Caco-2 (cell line): ENCODE measurements at regions not wholly inside any gene's neighbourhood (a gene's known extent, or its start where the extent isn't known, plus 50 kb on each side); places are given as distances from the start of the nearest gene placed in this dataset.

Experiments used
- BruUV-seq: library from RNA; stranded (reverse); fragments of 400-500 nt; replicated peaks from 2 replicates; lab custom pipeline; 2021; lab: Mats Ljungman, UMichigan
- CTCF ChIA-PET: fragments of 300-600 bp; sonication (Branson Sonifier 250); formaldehyde crosslinking; loops from one replicate; lab custom pipeline; 2022; ENCODE audit warnings: antibody characterized with exemption; lab: Charles Lee
- POLR2A ChIA-PET: fragments of 300-600 bp; sonication (Branson Sonifier 250); formaldehyde crosslinking; loops from one replicate; lab custom pipeline; 2022; ENCODE audit warnings: antibody characterized with exemption; lab: Charles Lee
- DNase-seq, 2 experiments: peaks; one replicate each; pipeline versions ENCODE4 v3.0.0 to v3.0.0-alpha.2; 2020 to 2022
- H3K27me3 ChIP-seq: replicated peaks from 2 replicates; pipeline ENCODE4 v1.6.0; 2011; ENCODE audit warnings: low read length; ENCODE audit not compliant: control insufficient read depth, insufficient read depth
- H3K36me3 ChIP-seq: 2 replicates; pipeline ENCODE4 v1.5.1; 2011; ENCODE audit warnings: low read length; ENCODE audit not compliant: control insufficient read depth, insufficient read depth
- H3K4me1 ChIP-seq: fragments of 250-450 bp; sonication (Bioruptor Pico); 2 replicates; pipeline ENCODE4 v1.5.1; 2020; ENCODE audit warnings: mild to moderate bottlenecking
- H3K4me3 ChIP-seq: 2 replicates; pipeline ENCODE4 v1.5.1; 2011; ENCODE audit warnings: low read depth, mild to moderate bottlenecking, control low read depth, low read length
- H3K9me3 ChIP-seq: fragments of 250-450 bp; sonication (Bioruptor Pico); 2 replicates; pipeline ENCODE4 v1.5.1; 2020; ENCODE audit warnings: mild to moderate bottlenecking, moderate library complexity
- H3K27ac Mint-ChIP-seq: one replicate; pipeline ENCODE4 v1.8.0; 2022; ENCODE audit warnings: mixed read lengths; ENCODE audit not compliant: unreplicated experiment
- H3K27me3 Mint-ChIP-seq: one replicate; pipeline ENCODE4 v1.8.0; 2022; ENCODE audit warnings: mixed read lengths; ENCODE audit not compliant: insufficient read depth, unreplicated experiment
- H3K36me3 Mint-ChIP-seq: one replicate; pipeline ENCODE4 v1.8.0; 2022; ENCODE audit warnings: mild to moderate bottlenecking, mixed read lengths; ENCODE audit not compliant: insufficient read depth, unreplicated experiment
- H3K4me1 Mint-ChIP-seq: one replicate; pipeline ENCODE4 v1.8.0; 2022; ENCODE audit warnings: low read depth, mixed read lengths; ENCODE audit not compliant: unreplicated experiment
- H3K4me3 Mint-ChIP-seq: one replicate; pipeline ENCODE4 v1.8.0; 2022; ENCODE audit warnings: mild to moderate bottlenecking, moderate library complexity, mixed read lengths; ENCODE audit not compliant: unreplicated experiment
- H3K9me3 Mint-ChIP-seq: one replicate; pipeline ENCODE4 v1.8.0; 2022; ENCODE audit warnings: mixed read lengths; ENCODE audit not compliant: unreplicated experiment
- CTCF ChIP-seq, 2 experiments: fragments of 200-600 bp in 1 of 2; IDR thresholded peaks; 1 replicate in 1 of 2; 2 replicates in 1 of 2; pipeline versions ENCODE4 v1.5.1 to v1.8.0; 2011 to 2022; ENCODE audit warnings: antibody characterized with exemption in 1 of 2, control low read depth in 1 of 2, inconsistent platforms in 1 of 2, low read depth in 1 of 2, low read length in 1 of 2, mild to moderate bottlenecking in 1 of 2, moderate library complexity in 1 of 2; ENCODE audit not compliant: insufficient read depth in 1 of 2, severe bottlenecking in 1 of 2, unreplicated experiment in 1 of 2
- intact Hi-C: fragments of 100-400 bp; cut with micrococcal nuclease; formaldehyde crosslinking; loops from one replicate; pipeline ENCODE4 v1.10.0; 2022; ENCODE audit not compliant: unreplicated experiment

- no peaks in the 10 kb centered on the region for H3K4me1 Mint-ChIP-seq
- H3K27ac Mint-ChIP-seq: no peak overlapping the region
- no peak for DNase-seq
- H3K27me3 Mint-ChIP-seq: peaks cover 7% of the 10 kb centered on the region
- H3K27me3 ChIP-seq: no peaks in the 10 kb centered on the region
- H3K4me3 Mint-ChIP-seq: no peak overlapping the region
- no peak overlapping the region for H3K4me3 ChIP-seq
- no TSS peak for BruUV-seq
- no peaks in the 10 kb centered on the region for H3K36me3 ChIP-seq
- no peaks in the 10 kb centered on the region for H3K9me3 ChIP-seq
- TF ChIP-seq CTCF (IDR thresholded peaks at IDR 0.05; ENCODE audit: insufficient read depth in 1 of 2, low read depth in 1 of 2, low read length in 1 of 2, severe bottlenecking in 1 of 2, unreplicated experiment in 1 of 2): no peak
- ChIA-PET CTCF (no interaction called here), POLR2A (no interaction called here)
- H3K36me3 Mint-ChIP-seq: no peaks in the 10 kb centered on the region
- intact Hi-C loops: no loop called here
- H3K4me1 ChIP-seq: no peaks in the 10 kb centered on the region
- H3K9me3 Mint-ChIP-seq: no peaks in the 10 kb centered on the region
These were observed 290.5 kb upstream of the SORL1-AS1 start for GRCh38 chr11:121743285-121743684.

- DNase-seq: no peak
- Histone ChIP-seq H3K4me3 (no peak overlapping the region), H3K4me1 (no peaks in the 10 kb centered on the region), H3K27me3 (no peaks in the 10 kb centered on the region), H3K36me3 (no peaks in the 10 kb centered on the region), H3K9me3 (no peaks in the 10 kb centered on the region)
- intact Hi-C loops: no loop called here
- no peak overlapping the region for H3K4me3 Mint-ChIP-seq
- no TSS peak for BruUV-seq
- H3K9me3 Mint-ChIP-seq: no peaks in the 10 kb centered on the region
- no peak overlapping the region for H3K27ac Mint-ChIP-seq
- CTCF ChIA-PET: no interaction called here
- no peak for TF ChIP-seq CTCF (IDR thresholded peaks at IDR 0.05; ENCODE audit: insufficient read depth in 1 of 2, low read depth in 1 of 2, low read length in 1 of 2, severe bottlenecking in 1 of 2, unreplicated experiment in 1 of 2)
- peaks cover 7% of the 10 kb centered on the region for H3K27me3 Mint-ChIP-seq
- H3K36me3 Mint-ChIP-seq: no peaks in the 10 kb centered on the region
- H3K4me1 Mint-ChIP-seq: no peaks in the 10 kb centered on the region
- POLR2A ChIA-PET: no interaction called here
These were observed 289.1 kb upstream of the SORL1-AS1 start for GRCh38 chr11:121741761-121742361.

- Histone ChIP-seq H3K4me1 (no peaks in the 10 kb centered on the region), H3K9me3 (no peaks in the 10 kb centered on the region), H3K36me3 (no peaks in the 10 kb centered on the region), H3K27me3 (no peaks in the 10 kb centered on the region), H3K4me3 (no peak overlapping the region)
- no peak for TF ChIP-seq CTCF (IDR thresholded peaks at IDR 0.05; ENCODE audit: insufficient read depth in 1 of 2, low read depth in 1 of 2, low read length in 1 of 2, severe bottlenecking in 1 of 2, unreplicated experiment in 1 of 2)
- intact Hi-C loops: no loop called here
- ChIA-PET POLR2A (no interaction called here), CTCF (no interaction called here)
- no TSS peak for BruUV-seq
- no peak overlapping the region for H3K27ac Mint-ChIP-seq
- no peaks in the 10 kb centered on the region for H3K36me3 Mint-ChIP-seq
- peaks cover 7% of the 10 kb centered on the region for H3K27me3 Mint-ChIP-seq
- no peaks in the 10 kb centered on the region for H3K4me1 Mint-ChIP-seq
- no peak for DNase-seq
- no peak overlapping the region for H3K4me3 Mint-ChIP-seq
- no peaks in the 10 kb centered on the region for H3K9me3 Mint-ChIP-seq
These were observed 288.6 kb upstream of the SORL1-AS1 start for GRCh38 chr11:121741351-121741760.
